ENCODE measurements at regions not wholly inside any gene's neighbourhood (a gene's known extent, or its start where the extent isn't known, plus 50 kb on each side); places are given as distances from the start of the nearest gene placed in this dataset.

GRCh38 chr11:47906066-47906465 lies 57.9 kb upstream of the NUP160 start:
- H3K27ac ChIP-seq (ENCODE audit: low read depth in 1 of 2, low read length in 2 of 2), result no peak overlapping the region
- Mint-ChIP-seq H3K27me3 (no peaks in the 10 kb centered on the region), H3K4me3 (no peak overlapping the region), H3K4me1 (ENCODE audit: low read depth) (peaks cover 4% of the 10 kb centered on the region), H3K27ac (no peak overlapping the region), H3K9me3 (no peaks in the 10 kb centered on the region), H3K36me3 (ENCODE audit: low read depth) (no peaks in the 10 kb centered on the region)
- no peak overlapping the region for H3K4me3 ChIP-seq (ENCODE audit: low read length)
- DNase-seq (no peak), ATAC-seq (ENCODE audit: poor library complexity) (no peak)
- intact Hi-C loops (cut with DNase I, micrococcal nuclease), result no loop called here
- H3K36me3 ChIP-seq (ENCODE audit: insufficient read depth, low read length), result no peaks in the 10 kb centered on the region
- H3K4me1 ChIP-seq (ENCODE audit: insufficient read depth, low read length), result no peaks in the 10 kb centered on the region
- CTCF ChIA-PET, result no interaction called here
- POLR2A ChIA-PET, result no interaction called here
- TF ChIP-seq, protein P1, sequence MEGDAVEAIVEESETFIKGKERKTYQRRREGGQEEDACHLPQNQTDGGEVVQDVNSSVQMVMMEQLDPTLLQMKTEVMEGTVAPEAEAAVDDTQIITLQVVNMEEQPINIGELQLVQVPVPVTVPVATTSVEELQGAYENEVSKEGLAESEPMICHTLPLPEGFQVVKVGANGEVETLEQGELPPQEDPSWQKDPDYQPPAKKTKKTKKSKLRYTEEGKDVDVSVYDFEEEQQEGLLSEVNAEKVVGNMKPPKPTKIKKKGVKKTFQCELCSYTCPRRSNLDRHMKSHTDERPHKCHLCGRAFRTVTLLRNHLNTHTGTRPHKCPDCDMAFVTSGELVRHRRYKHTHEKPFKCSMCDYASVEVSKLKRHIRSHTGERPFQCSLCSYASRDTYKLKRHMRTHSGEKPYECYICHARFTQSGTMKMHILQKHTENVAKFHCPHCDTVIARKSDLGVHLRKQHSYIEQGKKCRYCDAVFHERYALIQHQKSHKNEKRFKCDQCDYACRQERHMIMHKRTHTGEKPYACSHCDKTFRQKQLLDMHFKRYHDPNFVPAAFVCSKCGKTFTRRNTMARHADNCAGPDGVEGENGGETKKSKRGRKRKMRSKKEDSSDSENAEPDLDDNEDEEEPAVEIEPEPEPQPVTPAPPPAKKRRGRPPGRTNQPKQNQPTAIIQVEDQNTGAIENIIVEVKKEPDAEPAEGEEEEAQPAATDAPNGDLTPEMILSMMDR (IDR thresholded peaks at IDR 0.05), result no peak
- no peaks in the 10 kb centered on the region for H3K9me3 ChIP-seq (ENCODE audit: control insufficient read depth in 1 of 2, insufficient read depth in 1 of 2, low read length in 2 of 2)
- no peaks in the 10 kb centered on the region for H3K27me3 ChIP-seq (ENCODE audit: control insufficient read depth in 1 of 2, insufficient read depth in 2 of 2, low read length in 2 of 2)

GRCh38 chr11:47905358-47906059 lies 57.4 kb upstream of the NUP160 start:
- CTCF ChIA-PET, result no interaction called here

GRCh38 chr11:47904808-47905207 lies 56.7 kb upstream of the NUP160 start:
- no peak for ATAC-seq (ENCODE audit: poor library complexity)

More at GRCh38 chr11:47905358-47906059, 57.4 kb upstream of the NUP160 start:
- Histone ChIP-seq H3K27me3 (ENCODE audit: control insufficient read depth in 1 of 2, insufficient read depth in 2 of 2, low read length in 2 of 2) (no peaks in the 10 kb centered on the region), H3K4me3 (ENCODE audit: low read length) (no peak overlapping the region), H3K4me1 (ENCODE audit: insufficient read depth, low read length) (no peaks in the 10 kb centered on the region), H3K27ac (ENCODE audit: low read depth in 1 of 2, low read length in 2 of 2) (no peak overlapping the region), H3K36me3 (ENCODE audit: insufficient read depth, low read length) (no peaks in the 10 kb centered on the region), H3K9me3 (ENCODE audit: control insufficient read depth in 1 of 2, insufficient read depth in 1 of 2, low read length in 2 of 2) (no peaks in the 10 kb centered on the region)
- intact Hi-C loops (cut with DNase I, micrococcal nuclease), result no loop called here
- no peak for ATAC-seq (ENCODE audit: poor library complexity)
- no peaks in the 10 kb centered on the region for H3K9me3 Mint-ChIP-seq
- H3K36me3 Mint-ChIP-seq (ENCODE audit: low read depth), result no peaks in the 10 kb centered on the region
- H3K27me3 Mint-ChIP-seq, result no peaks in the 10 kb centered on the region
- no peak overlapping the region for H3K4me3 Mint-ChIP-seq
- no peak overlapping the region for H3K27ac Mint-ChIP-seq
- no peak for DNase-seq
- peaks cover 4% of the 10 kb centered on the region for H3K4me1 Mint-ChIP-seq (ENCODE audit: low read depth)
- POLR2A ChIA-PET, result interaction anchor here (0.6 kb wide), 1 partner anchor 40 kb away, joined by 3 read pairs; no protein-coding TSS in a partner anchor
- TF ChIP-seq, protein P1 (IDR thresholded peaks at IDR 0.05), result no peak

More at GRCh38 chr11:47904808-47905207, 56.7 kb upstream of the NUP160 start:
- Histone ChIP-seq H3K4me3 (ENCODE audit: low read length) (no peak overlapping the region), H3K36me3 (ENCODE audit: insufficient read depth, low read length) (no peaks in the 10 kb centered on the region), H3K27ac (ENCODE audit: low read depth in 1 of 2, low read length in 2 of 2) (no peak overlapping the region), H3K9me3 (ENCODE audit: control insufficient read depth in 1 of 2, insufficient read depth in 1 of 2, low read length in 2 of 2) (no peaks in the 10 kb centered on the region), H3K4me1 (ENCODE audit: insufficient read depth, low read length) (peaks cover 7% of the 10 kb centered on the region), H3K27me3 (ENCODE audit: control insufficient read depth in 1 of 2, insufficient read depth in 2 of 2, low read length in 2 of 2) (no peaks in the 10 kb centered on the region)
- intact Hi-C loops (cut with DNase I, micrococcal nuclease), result no loop called here
- TF ChIP-seq, protein P1 (IDR thresholded peaks at IDR 0.05), result no peak
- Mint-ChIP-seq H3K36me3 (ENCODE audit: low read depth) (no peaks in the 10 kb centered on the region), H3K4me1 (ENCODE audit: low read depth) (peaks cover 8% of the 10 kb centered on the region), H3K4me3 (no peak overlapping the region), H3K27ac (no peak overlapping the region), H3K9me3 (no peaks in the 10 kb centered on the region), H3K27me3 (no peaks in the 10 kb centered on the region)
- ChIA-PET CTCF (no interaction called here), POLR2A (interaction anchor here (0.6 kb wide), 1 partner anchor 39 kb away, joined by 3 read pairs; no protein-coding TSS in a partner anchor)
- DNase-seq, result no peak
